DMS53 treated with DMSO at 0.1 percent for 48 hours (cell line): ENCODE measurements at regions not wholly inside any gene's neighbourhood (a gene's known extent, or its start where the extent isn't known, plus 50 kb on each side); places are given as distances from the start of the nearest gene placed in this dataset.

Experiments used
- DNase-seq: peaks from one replicate; lab custom pipeline; 2025; ENCODE audit not compliant: unreplicated experiment; lab: John Stamatoyannopoulos, UW

- no peak for DNase-seq
These were observed 293.8 kb downstream of the BRD1 start for GRCh38 chr22:49533886-49534285.

- no peak for DNase-seq
These were observed 294.5 kb downstream of the BRD1 start for GRCh38 chr22:49532869-49533802.

GRCh38 chr22:49531368-49531791, 296.3 kb downstream of the BRD1 start:
- no peak for DNase-seq

GRCh38 chr22:49530671-49531367, 296.9 kb downstream of the BRD1 start:
- DNase-seq: no peak

- no peak for DNase-seq
These were observed 299.3 kb downstream of the BRD1 start for GRCh38 chr22:49528420-49528720.

- DNase-seq: no peak
These were observed 299.9 kb downstream of the BRD1 start for GRCh38 chr22:49527611-49528419.

- DNase-seq: no peak
These were observed 301.7 kb downstream of the BRD1 start for GRCh38 chr22:49525801-49526535.

- no peak for DNase-seq
These were observed 302.3 kb downstream of the BRD1 start for GRCh38 chr22:49525360-49525759.

- DNase-seq: no peak
These were observed 303.3 kb downstream of the BRD1 start for GRCh38 chr22:49524362-49524761.

GRCh38 chr22:49523374-49524008, 304.2 kb downstream of the BRD1 start:
- DNase-seq: no peak

- DNase-seq: no peak
These were observed 304.9 kb downstream of the BRD1 start for GRCh38 chr22:49522582-49523373.

GRCh38 chr22:49521787-49522224, 305.9 kb downstream of the BRD1 start:
- no peak for DNase-seq

GRCh38 chr22:49519117-49519737, 308.4 kb downstream of the BRD1 start:
- DNase-seq: no peak

GRCh38 chr22:49518436-49518970, 309.2 kb downstream of the BRD1 start:
- DNase-seq: no peak

- DNase-seq: no peak
These were observed 309.9 kb downstream of the BRD1 start for GRCh38 chr22:49517667-49518185.

GRCh38 chr22:49517211-49517610, 310.5 kb downstream of the BRD1 start:
- DNase-seq: no peak

GRCh38 chr22:49515475-49515874, 312.2 kb downstream of the BRD1 start:
- no peak for DNase-seq

- no peak for DNase-seq
These were observed 313.0 kb downstream of the BRD1 start for GRCh38 chr22:49514641-49515040.

- no peak for DNase-seq
These were observed 313.5 kb downstream of the BRD1 start for GRCh38 chr22:49514211-49514610.
